Psoas muscle (tissue), 7 donors: ENCODE measurements at regions not wholly inside any gene's neighbourhood (a gene's known extent, or its start where the extent isn't known, plus 50 kb on each side); places are given as distances from the start of the nearest gene placed in this dataset.

Experiments
- ATAC-seq, 4 donors: fragments of 200-7000 bp; cut with Tn5 transposase; one replicate each; pipeline ENCODE4 v1.9.1; 2020; ENCODE audit warnings: moderate library complexity in 3 of 4, mild to moderate bottlenecking in 2 of 4
- DNase-seq, 2 donors: peaks; one replicate each; pipeline ENCODE4 v3.0.0-alpha.2; 2020
- H3K27ac ChIP-seq: fragments of 200-600 bp; one replicate; pipeline ENCODE4 v1.8.0; 2022
- H3K27me3 ChIP-seq, 3 donors: fragments of 200-600 bp in 1 of 3; one replicate each; pipeline versions ENCODE4 v1.6.1 to v1.8.0; 2013 to 2022; ENCODE audit warnings: low read length in 2 of 3, mild to moderate bottlenecking in 2 of 3, moderate library complexity in 1 of 3; ENCODE audit not compliant: insufficient read depth in 3 of 3
- H3K36me3 ChIP-seq, 2 donors: fragments of 200-600 bp in 1 of 2; one replicate each; pipeline versions ENCODE4 v1.6.1 to v1.8.0; 2013 to 2022; ENCODE audit warnings: low read depth in 1 of 2, mild to moderate bottlenecking in 1 of 2, moderate library complexity in 1 of 2; ENCODE audit not compliant: insufficient read depth in 1 of 2
- H3K4me1 ChIP-seq: fragments of 200-600 bp; one replicate; pipeline ENCODE4 v1.8.0; 2022
- H3K4me3 ChIP-seq: fragments of 200-600 bp; one replicate; pipeline ENCODE4 v1.8.0; 2022; ENCODE audit warnings: mild to moderate bottlenecking
- H3K9me3 ChIP-seq: fragments of 200-600 bp; one replicate; pipeline ENCODE4 v1.8.0; 2022
- WGBS, 3 donors: extraction: QIAGEN DNeasy Blood & Tissue Kit; methylation state at CpG; one replicate each; pipeline versions ENCODE4 v1.1.6 to v1.1.7; 2013; 5-methylcytosine and 5-hydroxymethylcytosine counted together
- intact Hi-C, 2 donors: fragments of 100-400 bp; cut with DNase I; formaldehyde crosslinking; loops; one replicate each; pipeline versions ENCODE4 v1.11.0 to v1.14.2; 2022
- TF ChIP-seq, protein P1 (sequence below): fragments of 200-600 bp; IDR thresholded peaks from one replicate; pipeline ENCODE4 v1.8.0; 2022; ENCODE audit warnings: antibody characterized with exemption
- donor health status: healthy with polysubstance abuse.
- donor health status: DM: no; HTN: no; CAD: no; lungs with moderate emphysema.
- donor health status: Bipolar disorder and iron deficiency.
- donor health status: healthy.
- donor health status: DM: yes; HTN: yes; CAD: no.
- donor health status: DM: no; HTN: no; CAD: no.
- donor health status: DM: yes; HTN: yes; CAD: no.

DNA sequence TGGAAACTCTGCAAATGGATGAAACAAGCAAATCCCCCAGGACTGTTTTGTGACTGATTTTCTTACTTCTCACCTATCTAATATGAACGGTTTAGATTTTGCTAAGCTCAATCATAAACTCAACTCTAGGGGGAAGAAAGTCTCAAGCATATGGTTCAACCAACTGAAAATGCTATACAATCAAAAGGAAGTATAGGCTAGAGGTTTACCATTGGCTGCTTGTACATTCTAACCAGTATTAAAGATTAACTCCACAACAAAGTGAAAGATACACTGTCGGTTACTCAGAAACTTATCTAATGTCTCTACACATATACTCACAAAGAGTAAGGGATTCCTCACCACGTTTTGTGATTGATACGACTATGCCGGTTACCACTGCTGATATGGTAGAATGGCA, 281.8 kb upstream of the SOX5 start:
- TF ChIP-seq, protein P1, sequence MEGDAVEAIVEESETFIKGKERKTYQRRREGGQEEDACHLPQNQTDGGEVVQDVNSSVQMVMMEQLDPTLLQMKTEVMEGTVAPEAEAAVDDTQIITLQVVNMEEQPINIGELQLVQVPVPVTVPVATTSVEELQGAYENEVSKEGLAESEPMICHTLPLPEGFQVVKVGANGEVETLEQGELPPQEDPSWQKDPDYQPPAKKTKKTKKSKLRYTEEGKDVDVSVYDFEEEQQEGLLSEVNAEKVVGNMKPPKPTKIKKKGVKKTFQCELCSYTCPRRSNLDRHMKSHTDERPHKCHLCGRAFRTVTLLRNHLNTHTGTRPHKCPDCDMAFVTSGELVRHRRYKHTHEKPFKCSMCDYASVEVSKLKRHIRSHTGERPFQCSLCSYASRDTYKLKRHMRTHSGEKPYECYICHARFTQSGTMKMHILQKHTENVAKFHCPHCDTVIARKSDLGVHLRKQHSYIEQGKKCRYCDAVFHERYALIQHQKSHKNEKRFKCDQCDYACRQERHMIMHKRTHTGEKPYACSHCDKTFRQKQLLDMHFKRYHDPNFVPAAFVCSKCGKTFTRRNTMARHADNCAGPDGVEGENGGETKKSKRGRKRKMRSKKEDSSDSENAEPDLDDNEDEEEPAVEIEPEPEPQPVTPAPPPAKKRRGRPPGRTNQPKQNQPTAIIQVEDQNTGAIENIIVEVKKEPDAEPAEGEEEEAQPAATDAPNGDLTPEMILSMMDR, result no peak
- intact Hi-C loops, result no loop called here
- Histone ChIP-seq H3K36me3 (no peaks in the 10 kb centered on the region), H3K27ac (no peak overlapping the region), H3K9me3 (no peaks in the 10 kb centered on the region), H3K4me3 (no peak overlapping the region), H3K27me3 (no peaks in the 10 kb centered on the region), H3K4me1 (no peaks in the 10 kb centered on the region)
- 88 to 92% (median 91%) methylated on average over 5 of the region's 5 CpGs for WGBS, 3 donors
- ATAC-seq, result no peak
- DNase-seq, result no peak

DNA sequence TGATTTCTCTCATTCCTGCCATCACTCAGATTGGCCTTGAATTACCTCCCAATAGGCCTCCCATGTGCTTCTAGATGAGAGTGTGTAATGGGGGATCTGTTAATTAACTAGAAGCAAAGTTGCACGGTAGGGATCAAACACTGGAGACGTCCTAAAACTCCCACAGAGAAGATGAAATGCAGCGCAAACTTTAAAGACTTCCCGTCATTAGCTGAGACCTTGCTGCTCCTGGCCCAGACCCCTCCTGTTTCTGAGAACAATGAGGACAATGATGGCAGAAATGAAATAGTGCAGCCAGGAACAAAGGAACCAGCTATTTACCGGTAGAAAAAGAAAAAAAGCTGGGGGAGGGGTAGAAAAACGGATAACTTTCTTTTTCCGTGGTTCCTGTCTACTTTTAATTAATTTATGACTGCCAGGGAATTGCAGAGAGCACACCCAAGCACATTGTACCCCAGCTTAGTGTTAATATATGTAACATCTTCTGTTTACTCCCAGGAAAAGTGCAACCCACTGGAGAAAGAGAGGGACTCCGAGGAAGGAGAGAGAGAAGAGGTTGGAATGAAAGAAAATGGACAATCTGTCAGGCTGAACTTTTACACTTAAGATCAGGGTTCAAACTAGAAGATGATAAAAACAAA, 280.7 kb upstream of the SOX5 start:
- no peaks in the 10 kb centered on the region for H3K27me3 ChIP-seq
- no peak overlapping the region for H3K4me3 ChIP-seq
- no peaks in the 10 kb centered on the region for H3K9me3 ChIP-seq
- DNase-seq (no peak), ATAC-seq (no peak)
- no peaks in the 10 kb centered on the region for H3K4me1 ChIP-seq
- intact Hi-C loops, result no loop called here
- WGBS, 3 donors, result 38 to 46% (median 43%) methylated on average over 8 of the region's 8 CpGs
- TF ChIP-seq, protein P1, result no peak
- H3K27ac ChIP-seq, result no peak overlapping the region
- no peaks in the 10 kb centered on the region for H3K36me3 ChIP-seq

DNA sequence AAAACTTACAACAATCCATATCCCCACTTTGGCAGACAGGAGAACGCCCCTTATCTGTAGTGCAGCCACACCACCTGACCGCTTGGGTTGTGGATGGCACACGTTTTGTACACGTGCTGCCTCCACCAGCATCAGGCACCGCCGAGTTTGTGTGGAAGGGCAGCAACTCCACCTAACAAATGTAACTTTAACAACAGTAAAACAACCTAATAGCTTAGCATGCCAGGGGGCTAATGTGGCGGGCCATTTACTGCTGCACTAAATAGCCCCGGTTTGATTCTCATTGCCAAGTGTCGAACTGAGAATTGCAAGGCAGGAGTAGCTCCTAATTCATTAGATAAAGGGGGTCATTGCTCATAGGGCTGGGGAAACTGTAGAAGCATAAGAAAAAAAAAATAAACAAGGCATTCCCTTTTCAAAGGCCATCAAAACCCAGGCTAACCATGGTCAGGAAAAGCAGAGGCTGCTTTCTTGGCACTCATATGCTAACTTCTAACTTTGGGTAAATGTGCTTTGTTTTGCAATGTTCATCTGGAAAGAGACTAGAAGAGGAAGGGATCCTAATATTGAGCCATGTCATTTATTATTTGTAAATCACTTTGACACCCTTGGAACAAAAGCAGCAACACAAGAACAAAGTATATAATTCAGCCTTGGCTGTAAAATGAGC, 279.7 kb upstream of the SOX5 start:
- Histone ChIP-seq H3K9me3 (no peaks in the 10 kb centered on the region), H3K27me3 (no peaks in the 10 kb centered on the region), H3K36me3 (no peaks in the 10 kb centered on the region), H3K4me3 (no peak overlapping the region), H3K4me1 (no peaks in the 10 kb centered on the region), H3K27ac (no peak overlapping the region)
- TF ChIP-seq, protein P1, result no peak
- intact Hi-C loops, result no loop called here
- DNase-seq (no peak), ATAC-seq (peak in 1 of 4 donors; percentile 36)
- WGBS, 3 donors, result 53 to 66% (median 53%) methylated on average over 9 of the region's 9 CpGs

DNA sequence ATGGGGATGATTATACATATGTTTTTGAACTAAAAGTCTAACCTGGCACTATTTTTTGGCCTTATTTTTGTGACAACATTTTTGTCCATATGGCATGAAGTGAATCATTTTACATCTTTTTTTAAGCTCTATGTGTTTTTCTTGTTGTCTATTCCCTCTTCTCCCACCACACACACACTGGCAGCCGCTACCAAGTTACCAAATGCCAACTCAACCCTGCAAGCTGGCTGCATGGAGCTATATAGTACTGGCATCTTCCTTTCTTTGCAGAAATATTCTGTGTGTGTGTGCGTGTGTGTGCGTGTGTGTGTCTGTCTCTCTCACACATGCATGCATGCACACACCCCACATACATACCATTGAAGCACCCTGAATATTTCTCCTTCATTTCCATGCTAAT, 278.9 kb upstream of the SOX5 start:
- intact Hi-C loops, result no loop called here
- ATAC-seq (no peak), DNase-seq (no peak)
- H3K4me3 ChIP-seq, result no peak overlapping the region
- H3K9me3 ChIP-seq, result no peaks in the 10 kb centered on the region
- TF ChIP-seq, protein P1, result no peak
- no peaks in the 10 kb centered on the region for H3K4me1 ChIP-seq
- no peaks in the 10 kb centered on the region for H3K36me3 ChIP-seq
- WGBS, 3 donors, result 88 to 94% (median 93%) methylated on average over 3 of the region's 3 CpGs
- no peaks in the 10 kb centered on the region for H3K27me3 ChIP-seq
- no peak overlapping the region for H3K27ac ChIP-seq
